Endodermal cell (in vitro differentiated cells): ENCODE measurements at regions not wholly inside any gene's neighbourhood (a gene's known extent, or its start where the extent isn't known, plus 50 kb on each side); places are given as distances from the start of the nearest gene placed in this dataset.

ENCODE experiments used
- DNase-seq: peaks from one replicate; pipeline ENCODE4 v3.0.0-alpha.2; 2017
- H3K27ac ChIP-seq: 2 replicates; pipeline ENCODE4 v1.5.1; 2013; ENCODE audit warnings: mild to moderate bottlenecking, low read depth, low read length, moderate library complexity
- H3K27me3 ChIP-seq: 2 replicates; pipeline ENCODE4 v1.6.1; 2013; ENCODE audit warnings: mild to moderate bottlenecking, low read length, moderate library complexity; ENCODE audit not compliant: insufficient read depth, control insufficient read depth, poor library complexity, severe bottlenecking
- H3K36me3 ChIP-seq: 2 replicates; pipeline ENCODE4 v1.7.0; 2013; ENCODE audit warnings: mild to moderate bottlenecking, low read length, moderate library complexity; ENCODE audit not compliant: control insufficient read depth, insufficient read depth
- H3K4me1 ChIP-seq: one replicate; pipeline ENCODE4 v1.7.0; 2013; ENCODE audit warnings: low read length; ENCODE audit not compliant: control insufficient read depth, insufficient read depth
- H3K4me3 ChIP-seq: 2 replicates; pipeline ENCODE4 v1.5.1; 2013; ENCODE audit warnings: mild to moderate bottlenecking, low read length, moderate library complexity
- H3K9ac ChIP-seq: 2 replicates; pipeline ENCODE4 v1.6.1; 2013; ENCODE audit warnings: mild to moderate bottlenecking, low read length, moderate library complexity; ENCODE audit not compliant: poor library complexity, severe bottlenecking; ENCODE audit errors: extremely low read depth
- H3K9me3 ChIP-seq: 2 replicates; pipeline ENCODE4 v1.6.1; 2013; ENCODE audit warnings: mild to moderate bottlenecking, low read length, moderate library complexity; ENCODE audit not compliant: control insufficient read depth
- H3K27ac Mint-ChIP-seq: 2 replicates; pipeline ENCODE4 v1.8.0; 2020; ENCODE audit warnings: mixed read lengths
- H3K27me3 Mint-ChIP-seq: 2 replicates; pipeline ENCODE4 v1.8.0; 2021; ENCODE audit warnings: mild to moderate bottlenecking, mixed read lengths; ENCODE audit not compliant: insufficient read depth
- H3K36me3 Mint-ChIP-seq: 2 replicates; pipeline ENCODE4 v1.8.0; 2020; ENCODE audit warnings: low read depth, mixed read lengths
- H3K4me1 Mint-ChIP-seq: 2 replicates; pipeline ENCODE4 v1.8.0; 2020; ENCODE audit warnings: mixed read lengths
- H3K4me3 Mint-ChIP-seq: 2 replicates; pipeline ENCODE4 v1.8.0; 2020; ENCODE audit warnings: mild to moderate bottlenecking, moderate library complexity, mixed read lengths
- H3K9me3 Mint-ChIP-seq: 2 replicates; pipeline ENCODE4 v1.8.0; 2020; ENCODE audit warnings: mild to moderate bottlenecking, mixed read lengths
- CTCF ChIP-seq: fragments of 200-600 bp; sonication (generic); conservative IDR thresholded peaks from 2 replicates; pipeline ENCODE4 v1.5.0; 2021; ENCODE audit warnings: antibody characterized with exemption, mild to moderate bottlenecking
- WGBS, 2 experiments: methylation state at CpG; one replicate each; pipeline versions ENCODE4 v1.1.5 to v1.1.7; 2013; ENCODE audit warnings: missing lambda C conversion rate in 2 of 2, mixed read lengths in 1 of 2; ENCODE audit not compliant: insufficient coverage in 1 of 2, insufficient read length in 1 of 2; 5-methylcytosine and 5-hydroxymethylcytosine counted together

- Histone ChIP-seq H3K9ac (no peak overlapping the region), H3K4me3 (no peak overlapping the region), H3K36me3 (no peaks in the 10 kb centered on the region), H3K9me3 (no peaks in the 10 kb centered on the region), H3K4me1 (no peaks in the 10 kb centered on the region), H3K27ac (no peak overlapping the region), H3K27me3 (no peaks in the 10 kb centered on the region)
- Mint-ChIP-seq H3K4me1 (no peaks in the 10 kb centered on the region), H3K4me3 (no peak overlapping the region), H3K36me3 (no peaks in the 10 kb centered on the region), H3K27me3 (no peaks in the 10 kb centered on the region), H3K27ac (no peak overlapping the region), H3K9me3 (no peaks in the 10 kb centered on the region)
- no peak for DNase-seq
- no peak for TF ChIP-seq CTCF
- 100% methylated on average over 1 of the region's 1 CpG; no CpG with 5 or more reads in 1 of the 2 experiments for WGBS, 2 experiments
These were observed 59.3 kb upstream of the GAP43 start for GRCh38 chr3:115563984-115564383.

GRCh38 chr3:115571413-115571812 is 51.9 kb upstream of the GAP43 start:
- H3K27me3 ChIP-seq: no peaks in the 10 kb centered on the region
- no peaks in the 10 kb centered on the region for H3K4me1 ChIP-seq
- no peaks in the 10 kb centered on the region for H3K9me3 ChIP-seq
- Mint-ChIP-seq H3K27me3 (no peaks in the 10 kb centered on the region), H3K4me1 (peaks cover 12% of the 10 kb centered on the region), H3K9me3 (no peaks in the 10 kb centered on the region), H3K27ac (no peak overlapping the region), H3K36me3 (no peaks in the 10 kb centered on the region), H3K4me3 (no peak overlapping the region)
- DNase-seq: no peak
- H3K4me3 ChIP-seq: no peak overlapping the region
- WGBS, 2 experiments: 100% methylated on average over 1 of the region's 1 CpG
- no peak overlapping the region for H3K27ac ChIP-seq
- TF ChIP-seq CTCF: no peak
- no peaks in the 10 kb centered on the region for H3K36me3 ChIP-seq
- H3K9ac ChIP-seq: no peak overlapping the region
